Neural progenitor cell (in vitro differentiated cells): ENCODE measurements at regions not wholly inside any gene's neighbourhood (a gene's known extent, or its start where the extent isn't known, plus 50 kb on each side); places are given as distances from the start of the nearest gene placed in this dataset.

Experiments used
- CTCF ChIP-seq: fragments of 200-600 bp; sonication (generic); IDR thresholded peaks from 2 replicates; pipeline ENCODE4 v1.5.1; 2017; ENCODE audit warnings: antibody characterized with exemption, mild to moderate bottlenecking
- EZH2 ChIP-seq: fragments of 200-600 bp; sonication (generic); IDR thresholded peaks from 2 replicates; pipeline ENCODE4 v1.6.1; 2017; ENCODE audit warnings: antibody characterized with exemption, mild to moderate bottlenecking, moderate library complexity
- EZH2phosphoT487 ChIP-seq: fragments of 200-600 bp; sonication (generic); IDR thresholded peaks from 2 replicates; pipeline ENCODE4 v1.6.1; 2017; ENCODE audit warnings: antibody characterized with exemption

- TF ChIP-seq CTCF (no peak), EZH2 (no peak), EZH2phosphoT487 (no peak)
These were observed 268.7 kb downstream of the DOK5 start for GRCh38 chr20:54744097-54744496.
